Astrocyte (in vitro differentiated cells and primary cell): ENCODE measurements at regions not wholly inside any gene's neighbourhood (a gene's known extent, or its start where the extent isn't known, plus 50 kb on each side); places are given as distances from the start of the nearest gene placed in this dataset.

ENCODE experiments used
- CTCF ChIP-seq: IDR thresholded peaks from 2 replicates; pipeline ENCODE4 v1.5.1; 2011; ENCODE audit warnings: low read depth, mild to moderate bottlenecking, inconsistent platforms, low read length, moderate library complexity; ENCODE audit not compliant: insufficient read depth
- EZH2 ChIP-seq: IDR thresholded peaks from 2 replicates; pipeline ENCODE4 v1.6.1; 2012; ENCODE audit warnings: mild to moderate bottlenecking, low read length, inconsistent platforms; ENCODE audit not compliant: insufficient read depth

GRCh38 chr13:99131410-99131809 lies 69.2 kb upstream of the UBAC2 start:
- no peak for TF ChIP-seq CTCF
- TF ChIP-seq EZH2 = no peak
